ENCODE measurements at regions not wholly inside any gene's neighbourhood (a gene's known extent, or its start where the extent isn't known, plus 50 kb on each side); places are given as distances from the start of the nearest gene placed in this dataset.

DNA sequence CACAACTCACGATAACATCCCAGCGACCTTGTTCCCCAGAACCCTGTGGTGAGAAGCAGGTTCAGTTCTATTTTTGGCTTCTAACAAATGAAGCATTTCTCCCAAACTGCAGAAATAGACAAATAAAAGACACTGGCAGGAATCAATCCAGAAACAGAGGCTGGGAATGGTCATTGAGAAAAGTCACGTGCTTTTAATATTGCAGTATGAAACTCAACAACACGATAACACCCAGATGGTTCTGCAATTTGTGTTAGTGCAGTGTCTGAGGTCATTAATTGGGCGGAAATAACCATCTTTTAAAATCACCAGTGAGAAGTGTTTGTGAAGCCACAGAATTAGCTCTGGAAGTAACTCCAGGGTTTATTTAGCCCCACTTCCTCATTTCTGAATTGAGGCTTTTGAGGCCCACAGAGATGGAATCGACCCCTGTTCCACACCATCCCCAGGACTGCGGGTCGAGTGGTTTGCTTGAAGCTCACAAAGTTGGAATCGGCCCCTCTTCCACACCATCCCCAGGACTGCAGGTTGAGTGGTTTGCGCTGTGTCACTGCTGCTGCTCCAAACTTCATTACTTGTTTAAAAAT, 164.7 kb upstream of the IRX4 start:
- H3K4me1 ChIP-seq (ENCODE audit: control insufficient read depth in 1 of 2, insufficient read depth in 2 of 2, low read length in 2 of 2), result no peaks in the 10 kb centered on the region
- peaks cover 61% of the 10 kb centered on the region for H3K27me3 ChIP-seq (ENCODE audit: insufficient read depth, low read length)
- H2AFZ ChIP-seq (ENCODE audit: low read depth, low read length, poor library complexity, severe bottlenecking), result no peak overlapping the region
- ATAC-seq, result no peak
- no peak for DNase-seq (ENCODE audit: low read depth, low spot score)
- H3K4me2 ChIP-seq (ENCODE audit: low read length), result no peak overlapping the region
- H3K27ac ChIP-seq (ENCODE audit: low read depth, low read length), result no peak overlapping the region
- H3K4me3 ChIP-seq (replicated peaks in 1 of 2; ENCODE audit: low read depth in 1 of 2, low read length in 2 of 2), result no peak overlapping the region
- no peaks in the 10 kb centered on the region for H3K9me2 ChIP-seq (ENCODE audit: insufficient read depth)
- H3K9me3 ChIP-seq (ENCODE audit: control insufficient read depth in 1 of 2, insufficient read depth in 1 of 2, low read depth in 1 of 2, low read length in 2 of 2), result no peaks in the 10 kb centered on the region
- no peaks in the 10 kb centered on the region for H3K79me2 ChIP-seq (ENCODE audit: insufficient read depth, low read length)
- TF ChIP-seq, protein P1, sequence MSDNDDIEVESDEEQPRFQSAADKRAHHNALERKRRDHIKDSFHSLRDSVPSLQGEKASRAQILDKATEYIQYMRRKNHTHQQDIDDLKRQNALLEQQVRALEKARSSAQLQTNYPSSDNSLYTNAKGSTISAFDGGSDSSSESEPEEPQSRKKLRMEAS (IDR thresholded peaks at IDR 0.05), result no peak
- TF ChIP-seq, protein P2, sequence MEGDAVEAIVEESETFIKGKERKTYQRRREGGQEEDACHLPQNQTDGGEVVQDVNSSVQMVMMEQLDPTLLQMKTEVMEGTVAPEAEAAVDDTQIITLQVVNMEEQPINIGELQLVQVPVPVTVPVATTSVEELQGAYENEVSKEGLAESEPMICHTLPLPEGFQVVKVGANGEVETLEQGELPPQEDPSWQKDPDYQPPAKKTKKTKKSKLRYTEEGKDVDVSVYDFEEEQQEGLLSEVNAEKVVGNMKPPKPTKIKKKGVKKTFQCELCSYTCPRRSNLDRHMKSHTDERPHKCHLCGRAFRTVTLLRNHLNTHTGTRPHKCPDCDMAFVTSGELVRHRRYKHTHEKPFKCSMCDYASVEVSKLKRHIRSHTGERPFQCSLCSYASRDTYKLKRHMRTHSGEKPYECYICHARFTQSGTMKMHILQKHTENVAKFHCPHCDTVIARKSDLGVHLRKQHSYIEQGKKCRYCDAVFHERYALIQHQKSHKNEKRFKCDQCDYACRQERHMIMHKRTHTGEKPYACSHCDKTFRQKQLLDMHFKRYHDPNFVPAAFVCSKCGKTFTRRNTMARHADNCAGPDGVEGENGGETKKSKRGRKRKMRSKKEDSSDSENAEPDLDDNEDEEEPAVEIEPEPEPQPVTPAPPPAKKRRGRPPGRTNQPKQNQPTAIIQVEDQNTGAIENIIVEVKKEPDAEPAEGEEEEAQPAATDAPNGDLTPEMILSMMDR (IDR thresholded peaks at IDR 0.05 in 2 of 3, conservative IDR thresholded peaks at IDR 0.05 in 1 of 3; ENCODE audit: borderline replicate concordance in 1 of 3, insufficient read depth in 1 of 3, low read depth in 2 of 3, low read length in 2 of 3), result no peak
- no peak for TF ChIP-seq SIN3A (IDR thresholded peaks at IDR 0.05; ENCODE audit: low read depth)
- no peak for TF ChIP-seq RAD21 (IDR thresholded peaks at IDR 0.05; ENCODE audit: low read depth)
- TF ChIP-seq, protein P3, sequence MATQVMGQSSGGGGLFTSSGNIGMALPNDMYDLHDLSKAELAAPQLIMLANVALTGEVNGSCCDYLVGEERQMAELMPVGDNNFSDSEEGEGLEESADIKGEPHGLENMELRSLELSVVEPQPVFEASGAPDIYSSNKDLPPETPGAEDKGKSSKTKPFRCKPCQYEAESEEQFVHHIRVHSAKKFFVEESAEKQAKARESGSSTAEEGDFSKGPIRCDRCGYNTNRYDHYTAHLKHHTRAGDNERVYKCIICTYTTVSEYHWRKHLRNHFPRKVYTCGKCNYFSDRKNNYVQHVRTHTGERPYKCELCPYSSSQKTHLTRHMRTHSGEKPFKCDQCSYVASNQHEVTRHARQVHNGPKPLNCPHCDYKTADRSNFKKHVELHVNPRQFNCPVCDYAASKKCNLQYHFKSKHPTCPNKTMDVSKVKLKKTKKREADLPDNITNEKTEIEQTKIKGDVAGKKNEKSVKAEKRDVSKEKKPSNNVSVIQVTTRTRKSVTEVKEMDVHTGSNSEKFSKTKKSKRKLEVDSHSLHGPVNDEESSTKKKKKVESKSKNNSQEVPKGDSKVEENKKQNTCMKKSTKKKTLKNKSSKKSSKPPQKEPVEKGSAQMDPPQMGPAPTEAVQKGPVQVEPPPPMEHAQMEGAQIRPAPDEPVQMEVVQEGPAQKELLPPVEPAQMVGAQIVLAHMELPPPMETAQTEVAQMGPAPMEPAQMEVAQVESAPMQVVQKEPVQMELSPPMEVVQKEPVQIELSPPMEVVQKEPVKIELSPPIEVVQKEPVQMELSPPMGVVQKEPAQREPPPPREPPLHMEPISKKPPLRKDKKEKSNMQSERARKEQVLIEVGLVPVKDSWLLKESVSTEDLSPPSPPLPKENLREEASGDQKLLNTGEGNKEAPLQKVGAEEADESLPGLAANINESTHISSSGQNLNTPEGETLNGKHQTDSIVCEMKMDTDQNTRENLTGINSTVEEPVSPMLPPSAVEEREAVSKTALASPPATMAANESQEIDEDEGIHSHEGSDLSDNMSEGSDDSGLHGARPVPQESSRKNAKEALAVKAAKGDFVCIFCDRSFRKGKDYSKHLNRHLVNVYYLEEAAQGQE (IDR thresholded peaks at IDR 0.05; ENCODE audit: low read depth), result no peak
- no peak for TF ChIP-seq SRF (IDR thresholded peaks at IDR 0.05; ENCODE audit: low read depth)
- TF ChIP-seq, protein P4, sequence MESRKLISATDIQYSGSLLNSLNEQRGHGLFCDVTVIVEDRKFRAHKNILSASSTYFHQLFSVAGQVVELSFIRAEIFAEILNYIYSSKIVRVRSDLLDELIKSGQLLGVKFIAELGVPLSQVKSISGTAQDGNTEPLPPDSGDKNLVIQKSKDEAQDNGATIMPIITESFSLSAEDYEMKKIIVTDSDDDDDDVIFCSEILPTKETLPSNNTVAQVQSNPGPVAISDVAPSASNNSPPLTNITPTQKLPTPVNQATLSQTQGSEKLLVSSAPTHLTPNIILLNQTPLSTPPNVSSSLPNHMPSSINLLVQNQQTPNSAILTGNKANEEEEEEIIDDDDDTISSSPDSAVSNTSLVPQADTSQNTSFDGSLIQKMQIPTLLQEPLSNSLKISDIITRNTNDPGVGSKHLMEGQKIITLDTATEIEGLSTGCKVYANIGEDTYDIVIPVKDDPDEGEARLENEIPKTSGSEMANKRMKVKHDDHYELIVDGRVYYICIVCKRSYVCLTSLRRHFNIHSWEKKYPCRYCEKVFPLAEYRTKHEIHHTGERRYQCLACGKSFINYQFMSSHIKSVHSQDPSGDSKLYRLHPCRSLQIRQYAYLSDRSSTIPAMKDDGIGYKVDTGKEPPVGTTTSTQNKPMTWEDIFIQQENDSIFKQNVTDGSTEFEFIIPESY (IDR thresholded peaks at IDR 0.05; ENCODE audit: extremely low read depth, insufficient replicate concordance, low read length), result no peak
- TF ChIP-seq ELF1 (IDR thresholded peaks at IDR 0.05; ENCODE audit: borderline replicate concordance, low read depth), result no peak
- no peak for TF ChIP-seq EGR1 (IDR thresholded peaks at IDR 0.05; ENCODE audit: low read depth)
- no peak for TF ChIP-seq POLR2AphosphoS5 (IDR thresholded peaks at IDR 0.05; ENCODE audit: low read depth, low read length)
- no TSS peak for BruUV-seq (replicated peaks)
- intact Hi-C loops (cut with micrococcal nuclease), result no loop called here
- H3K9ac ChIP-seq (ENCODE audit: low read length), result no peak overlapping the region
- RAD21 ChIA-PET (ENCODE audit: low non-redundant PET in 1 of 2, low total read pairs in 2 of 2, uncharacterized antibody in 2 of 2, unreplicated experiment in 2 of 2), result no interaction called here
- CTCF ChIA-PET, result no interaction called here
- no peaks in the 10 kb centered on the region for H4K20me1 ChIP-seq (ENCODE audit: insufficient read depth)
- POLR2A ChIA-PET, result no interaction called here
- H3K36me3 ChIP-seq (ENCODE audit: control insufficient read depth in 1 of 2, insufficient read depth in 2 of 2, low read length in 2 of 2), result no peaks in the 10 kb centered on the region

Measured in HCT116 (cell line).